Stomach (tissue), 4 donors: ENCODE measurements at regions not wholly inside any gene's neighbourhood (a gene's known extent, or its start where the extent isn't known, plus 50 kb on each side); places are given as distances from the start of the nearest gene placed in this dataset.

Experiments used
- CTCF ChIP-seq, 7 experiments: fragments of 450-650 bp in 4 of 7; fragments of 200-600 bp in 3 of 7; sonication (generic) in 3 of 7; IDR thresholded peaks; one replicate each; pipeline ENCODE4 v1.5.1; 2016 to 2019; ENCODE audit warnings: antibody characterized with exemption in 7 of 7, control low read depth in 2 of 7, mild to moderate bottlenecking in 1 of 7
- POLR2A ChIP-seq, 4 donors: fragments of 450-650 bp; IDR thresholded peaks; one replicate each; pipeline ENCODE4 v1.6.1; 2016; ENCODE audit warnings: antibody characterized with exemption in 4 of 4, control low read depth in 2 of 4, mild to moderate bottlenecking in 1 of 4, moderate library complexity in 1 of 4
- POLR2AphosphoS5 ChIP-seq, 3 donors: sonication (generic); formaldehyde crosslinking; IDR thresholded peaks; one replicate each; pipeline ENCODE4 v1.6.1; 2016; ENCODE audit warnings: antibody characterized with exemption in 3 of 3

- TF ChIP-seq POLR2AphosphoS5 (IDR thresholded peaks at IDR 0.05), result no peak
- no peak for TF ChIP-seq CTCF (IDR thresholded peaks at IDR 0.05)
- no peak for TF ChIP-seq POLR2A (IDR thresholded peaks at IDR 0.05)
Observed at GRCh38 chr4:119745351-119745750, 116.7 kb upstream of the PDE5A start.
